ENCODE measurements at regions not wholly inside any gene's neighbourhood (a gene's known extent, or its start where the extent isn't known, plus 50 kb on each side); places are given as distances from the start of the nearest gene placed in this dataset.

GRCh38 chr1:229089586-229090208 lies 181.2 kb upstream of the RAB4A start:
- TF ChIP-seq CTCF (IDR thresholded peaks at IDR 0.05) = no peak
- no peak for TF ChIP-seq REST (IDR thresholded peaks at IDR 0.05; ENCODE audit: insufficient read depth in 1 of 2, low read depth in 2 of 2, low read length in 1 of 2)
- no peak for TF ChIP-seq POLR2AphosphoS5 (IDR thresholded peaks at IDR 0.05; ENCODE audit: low read depth, low read length)

All from Panc1 (cell line).